ENCODE measurements at regions not wholly inside any gene's neighbourhood (a gene's known extent, or its start where the extent isn't known, plus 50 kb on each side); places are given as distances from the start of the nearest gene placed in this dataset.

DNA sequence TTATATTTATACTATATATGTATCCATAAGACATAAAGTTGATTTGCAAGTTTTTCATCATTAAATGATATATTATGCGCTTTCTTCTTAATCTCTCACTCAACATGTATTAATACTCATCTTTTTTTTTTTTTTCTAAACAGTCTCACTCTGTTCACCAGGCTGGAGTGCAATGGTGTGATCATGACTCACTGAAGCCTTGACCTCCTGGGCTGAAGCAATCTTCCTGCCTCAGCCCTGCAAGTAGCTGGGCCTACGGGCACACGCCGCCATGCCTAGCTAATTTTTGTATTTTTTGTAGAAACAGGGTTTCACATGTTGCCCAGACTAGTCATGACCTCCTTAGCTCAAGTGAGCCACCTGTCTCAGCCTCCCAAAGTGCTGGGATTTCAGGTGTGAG lies 51.4 kb upstream of the MAP4K3 start:
- TF ChIP-seq, protein P1, sequence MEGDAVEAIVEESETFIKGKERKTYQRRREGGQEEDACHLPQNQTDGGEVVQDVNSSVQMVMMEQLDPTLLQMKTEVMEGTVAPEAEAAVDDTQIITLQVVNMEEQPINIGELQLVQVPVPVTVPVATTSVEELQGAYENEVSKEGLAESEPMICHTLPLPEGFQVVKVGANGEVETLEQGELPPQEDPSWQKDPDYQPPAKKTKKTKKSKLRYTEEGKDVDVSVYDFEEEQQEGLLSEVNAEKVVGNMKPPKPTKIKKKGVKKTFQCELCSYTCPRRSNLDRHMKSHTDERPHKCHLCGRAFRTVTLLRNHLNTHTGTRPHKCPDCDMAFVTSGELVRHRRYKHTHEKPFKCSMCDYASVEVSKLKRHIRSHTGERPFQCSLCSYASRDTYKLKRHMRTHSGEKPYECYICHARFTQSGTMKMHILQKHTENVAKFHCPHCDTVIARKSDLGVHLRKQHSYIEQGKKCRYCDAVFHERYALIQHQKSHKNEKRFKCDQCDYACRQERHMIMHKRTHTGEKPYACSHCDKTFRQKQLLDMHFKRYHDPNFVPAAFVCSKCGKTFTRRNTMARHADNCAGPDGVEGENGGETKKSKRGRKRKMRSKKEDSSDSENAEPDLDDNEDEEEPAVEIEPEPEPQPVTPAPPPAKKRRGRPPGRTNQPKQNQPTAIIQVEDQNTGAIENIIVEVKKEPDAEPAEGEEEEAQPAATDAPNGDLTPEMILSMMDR (IDR thresholded peaks at IDR 0.05), result no peak
- TF ChIP-seq, protein P2, sequence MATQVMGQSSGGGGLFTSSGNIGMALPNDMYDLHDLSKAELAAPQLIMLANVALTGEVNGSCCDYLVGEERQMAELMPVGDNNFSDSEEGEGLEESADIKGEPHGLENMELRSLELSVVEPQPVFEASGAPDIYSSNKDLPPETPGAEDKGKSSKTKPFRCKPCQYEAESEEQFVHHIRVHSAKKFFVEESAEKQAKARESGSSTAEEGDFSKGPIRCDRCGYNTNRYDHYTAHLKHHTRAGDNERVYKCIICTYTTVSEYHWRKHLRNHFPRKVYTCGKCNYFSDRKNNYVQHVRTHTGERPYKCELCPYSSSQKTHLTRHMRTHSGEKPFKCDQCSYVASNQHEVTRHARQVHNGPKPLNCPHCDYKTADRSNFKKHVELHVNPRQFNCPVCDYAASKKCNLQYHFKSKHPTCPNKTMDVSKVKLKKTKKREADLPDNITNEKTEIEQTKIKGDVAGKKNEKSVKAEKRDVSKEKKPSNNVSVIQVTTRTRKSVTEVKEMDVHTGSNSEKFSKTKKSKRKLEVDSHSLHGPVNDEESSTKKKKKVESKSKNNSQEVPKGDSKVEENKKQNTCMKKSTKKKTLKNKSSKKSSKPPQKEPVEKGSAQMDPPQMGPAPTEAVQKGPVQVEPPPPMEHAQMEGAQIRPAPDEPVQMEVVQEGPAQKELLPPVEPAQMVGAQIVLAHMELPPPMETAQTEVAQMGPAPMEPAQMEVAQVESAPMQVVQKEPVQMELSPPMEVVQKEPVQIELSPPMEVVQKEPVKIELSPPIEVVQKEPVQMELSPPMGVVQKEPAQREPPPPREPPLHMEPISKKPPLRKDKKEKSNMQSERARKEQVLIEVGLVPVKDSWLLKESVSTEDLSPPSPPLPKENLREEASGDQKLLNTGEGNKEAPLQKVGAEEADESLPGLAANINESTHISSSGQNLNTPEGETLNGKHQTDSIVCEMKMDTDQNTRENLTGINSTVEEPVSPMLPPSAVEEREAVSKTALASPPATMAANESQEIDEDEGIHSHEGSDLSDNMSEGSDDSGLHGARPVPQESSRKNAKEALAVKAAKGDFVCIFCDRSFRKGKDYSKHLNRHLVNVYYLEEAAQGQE (IDR thresholded peaks at IDR 0.05; ENCODE audit: insufficient read depth in 1 of 2, low read depth in 2 of 2, low read length in 1 of 2), result no peak
- TF ChIP-seq POLR2AphosphoS5 (IDR thresholded peaks at IDR 0.05; ENCODE audit: low read depth, low read length), result no peak
- no peak for TF ChIP-seq TCF7L2 (IDR thresholded peaks at IDR 0.05; ENCODE audit: low read depth, low read length)

All from Panc1 (cell line).